HepG2 (cell line): ENCODE measurements at regions not wholly inside any gene's neighbourhood (a gene's known extent, or its start where the extent isn't known, plus 50 kb on each side); places are given as distances from the start of the nearest gene placed in this dataset.

ENCODE experiments used
- CAMTA2 ChIP-seq: sonication (generic); formaldehyde crosslinking; IDR thresholded peaks from 2 replicates; pipeline ENCODE4 v1.4.0; 2020; ENCODE audit warnings: mild to moderate bottlenecking, missing genetic modification reagents, borderline replicate concordance
- CBX2 ChIP-seq, 2 experiments: fragments of 200-600 bp in 1 of 2; sonication (generic); formaldehyde crosslinking in 1 of 2; IDR thresholded peaks; 2 replicates each; pipeline versions ENCODE4 v1.7.0 to v1.8.1; 2018 to 2022; ENCODE audit warnings: low read depth in 2 of 2, low read length in 1 of 2, mild to moderate bottlenecking in 1 of 2, missing genetic modification reagents in 1 of 2
- CCDC6 ChIP-seq: sonication (generic); formaldehyde crosslinking; IDR thresholded peaks from 2 replicates; pipeline ENCODE4 v1.8.1; 2022; ENCODE audit warnings: mild to moderate bottlenecking, missing genetic modification reagents, moderate library complexity
- HIVEP1 ChIP-seq: sonication (generic); formaldehyde crosslinking; IDR thresholded peaks from 2 replicates; pipeline ENCODE4 v1.4.0; 2020; ENCODE audit warnings: mild to moderate bottlenecking, missing genetic modification reagents
- HNF4A ChIP-seq: sonication (generic); formaldehyde crosslinking; IDR thresholded peaks from 2 replicates; pipeline ENCODE4 v1.4.0; 2020; ENCODE audit warnings: missing genetic modification reagents
- LCORL ChIP-seq, 2 experiments: fragments of 450-650 bp in 1 of 2; sonication (generic) in 1 of 2; formaldehyde crosslinking in 1 of 2; IDR thresholded peaks; 2 replicates each; pipeline versions ENCODE4 v1.5.0 to v1.6.1; 2017 to 2020; ENCODE audit warnings: antibody characterized with exemption in 1 of 2, missing genetic modification reagents in 1 of 2
- MXD3 ChIP-seq: IDR thresholded peaks from 2 replicates; pipeline ENCODE4 v1.6.1; 2016; ENCODE audit warnings: mild to moderate bottlenecking, missing biosample characterization, missing genetic modification reagents
- NFATC3 ChIP-seq: sonication (generic); formaldehyde crosslinking; IDR thresholded peaks from 2 replicates; pipeline ENCODE4 v1.5.1; 2020; ENCODE audit warnings: mild to moderate bottlenecking, missing genetic modification reagents
- NR2F6 ChIP-seq, 2 experiments: IDR thresholded peaks; 2 replicates each; pipeline ENCODE4 v1.6.1; 2016; ENCODE audit warnings: antibody characterized with exemption in 1 of 2, mild to moderate bottlenecking in 1 of 2
- RXRA ChIP-seq: sonication (generic); formaldehyde crosslinking; IDR thresholded peaks from 2 replicates; pipeline ENCODE4 v1.5.1; 2020; ENCODE audit warnings: missing genetic modification reagents
- SALL1 ChIP-seq: sonication (generic); formaldehyde crosslinking; IDR thresholded peaks from 2 replicates; pipeline ENCODE4 v1.8.0; 2022; ENCODE audit warnings: mild to moderate bottlenecking, missing genetic modification reagents
- SOX5 ChIP-seq: IDR thresholded peaks from 2 replicates; pipeline ENCODE4 v1.6.1; 2016; ENCODE audit warnings: borderline replicate concordance
- SP1 ChIP-seq, 2 experiments: fragments of 450-650 bp in 1 of 2; sonication (generic) in 1 of 2; formaldehyde crosslinking in 1 of 2; IDR thresholded peaks; 2 replicates each; pipeline versions ENCODE4 v1.4.0 to v1.6.1; 2016 to 2020; ENCODE audit warnings: missing genetic modification reagents in 1 of 2
- TBX2 ChIP-seq: sonication (generic); formaldehyde crosslinking; IDR thresholded peaks from 2 replicates; pipeline ENCODE4 v1.5.0; 2020; ENCODE audit warnings: missing genetic modification reagents, mild to moderate bottlenecking, borderline replicate concordance
- TBX3 ChIP-seq: fragments of 450-650 bp; IDR thresholded peaks from 2 replicates; pipeline ENCODE4 v1.6.1; 2017; ENCODE audit warnings: antibody characterized with exemption, mild to moderate bottlenecking, inconsistent platforms, borderline replicate concordance
- TFE3 ChIP-seq: IDR thresholded peaks from 2 replicates; pipeline ENCODE4 v1.6.1; 2016
- ZFP36L1 ChIP-seq: sonication (generic); formaldehyde crosslinking; IDR thresholded peaks from 2 replicates; pipeline ENCODE4 v1.8.0; 2022; ENCODE audit warnings: mild to moderate bottlenecking, missing genetic modification reagents, moderate library complexity
- ZMYM4 ChIP-seq: sonication (generic); formaldehyde crosslinking; IDR thresholded peaks from 2 replicates; pipeline ENCODE4 v1.8.1; 2023; ENCODE audit warnings: mild to moderate bottlenecking, missing genetic modification reagents
- ZNF589 ChIP-seq: sonication (generic); formaldehyde crosslinking; conservative IDR thresholded peaks from 2 replicates; pipeline ENCODE4 v1.8.0; 2022; ENCODE audit warnings: mild to moderate bottlenecking, moderate library complexity, missing genetic modification reagents
- ZNF609 ChIP-seq: sonication (generic); formaldehyde crosslinking; IDR thresholded peaks from 2 replicates; pipeline ENCODE4 v1.4.0; 2020; ENCODE audit warnings: mild to moderate bottlenecking, missing genetic modification reagents, borderline replicate concordance
- ZNF614 ChIP-seq: IDR thresholded peaks from 2 replicates; pipeline ENCODE4 v1.6.1; 2018; ENCODE audit warnings: missing biosample characterization, missing genetic modification reagents, inconsistent platforms, borderline replicate concordance
- ZNF709 ChIP-seq: sonication (generic); formaldehyde crosslinking; IDR thresholded peaks from 2 replicates; pipeline ENCODE4 v1.5.0; 2020; ENCODE audit warnings: mild to moderate bottlenecking, missing genetic modification reagents
- ZNF724P ChIP-seq: sonication (generic); formaldehyde crosslinking; IDR thresholded peaks from 2 replicates; pipeline ENCODE4 v1.8.0; 2022; ENCODE audit warnings: missing genetic modification reagents, borderline replicate concordance
- ZNF749 ChIP-seq: sonication (generic); formaldehyde crosslinking; IDR thresholded peaks from 2 replicates; pipeline ENCODE4 v1.8.0; 2022; ENCODE audit warnings: mild to moderate bottlenecking, missing genetic modification reagents, moderate library complexity, borderline replicate concordance
- ZNF782 ChIP-seq: sonication (generic); formaldehyde crosslinking; IDR thresholded peaks from 2 replicates; pipeline ENCODE4 v1.4.0; 2020; ENCODE audit warnings: missing genetic modification reagents, mild to moderate bottlenecking, borderline replicate concordance

- TF ChIP-seq ZNF709 (CRISPR knock-in tag) = no peak
- no peak for TF ChIP-seq ZNF724P (CRISPR knock-in tag)
- TF ChIP-seq ZNF609 = 0 out of 2 replicates have a peak, but pooled peaks have one; percentile 28
- TF ChIP-seq TBX3 = 0 out of 2 replicates have a peak, but pooled peaks have one; percentile 16
- peak; percentile 35; the same call in 1 of the 2 replicates for TF ChIP-seq RXRA (CRISPR knock-in tag)
- TF ChIP-seq NFATC3 = no peak
- TF ChIP-seq SP1 (IDR thresholded peaks at IDR 0.05) = no peak
- no peak for TF ChIP-seq SP1 (CRISPR knock-in tag; IDR thresholded peaks at IDR 0.05)
- TF ChIP-seq ZNF749 (CRISPR knock-in tag) = no peak
- TF ChIP-seq LCORL (IDR thresholded peaks at IDR 0.05) = no peak
- TF ChIP-seq LCORL (CRISPR knock-in tag; IDR thresholded peaks at IDR 0.05) = peak; percentile 65
- TF ChIP-seq ZFP36L1 (CRISPR knock-in tag) = no peak
- no peak for TF ChIP-seq HIVEP1 (CRISPR knock-in tag)
- no peak for TF ChIP-seq CBX2 (IDR thresholded peaks at IDR 0.05; ENCODE audit: low read depth, low read length)
- TF ChIP-seq CBX2 (CRISPR knock-in tag; IDR thresholded peaks at IDR 0.05; ENCODE audit: low read depth) = no peak
- no peak for TF ChIP-seq ZNF782 (CRISPR knock-in tag)
- TF ChIP-seq CCDC6 (CRISPR knock-in tag) = no peak
- TF ChIP-seq MXD3 (CRISPR knock-in tag) = no peak
- no peak for TF ChIP-seq ZNF589 (CRISPR knock-in tag)
- peak; percentile 42; the same call in 1 of the 2 replicates for TF ChIP-seq NR2F6 (IDR thresholded peaks at IDR 0.05)
- peak; percentile 38; the same call in 1 of the 2 replicates for TF ChIP-seq NR2F6 (CRISPR knock-in tag; IDR thresholded peaks at IDR 0.05)
- no peak for TF ChIP-seq CAMTA2 (CRISPR knock-in tag)
- TF ChIP-seq HNF4A (CRISPR knock-in tag) = peak; percentile 72
- peak; percentile 77 for TF ChIP-seq SALL1 (CRISPR knock-in tag)
- TF ChIP-seq ZMYM4 (CRISPR knock-in tag) = peak; percentile 42; the same call in 1 of the 2 replicates
- peak; percentile 51; the same call in 1 of the 2 replicates for TF ChIP-seq ZNF614 (CRISPR knock-in tag)
- TF ChIP-seq TBX2 (CRISPR knock-in tag) = peak; percentile 44; the same call in 1 of the 2 replicates
- TF ChIP-seq TFE3 (CRISPR knock-in tag) = no peak
- TF ChIP-seq SOX5 (CRISPR knock-in tag) = peak; percentile 75
These were observed 154.8 kb upstream of the LRIG1 start (continued) for GRCh38 chr3:66655671-66656070.
